ENCODE measurements at regions not wholly inside any gene's neighbourhood (a gene's known extent, or its start where the extent isn't known, plus 50 kb on each side); places are given as distances from the start of the nearest gene placed in this dataset.
"Not testable (repeated sequence)": the region's sequence is repeated elsewhere in the genome, so short reads cannot be mapped to it uniquely, and the experiment has no call there.

GRCh38 chr1:243055510-243055909, 199.6 kb downstream of the CEP170 start:
- TF ChIP-seq CTCF, EZH2 (IDR thresholded peaks at IDR 0.05): not testable (repeated sequence)
